ENCODE measurements at regions not wholly inside any gene's neighbourhood (a gene's known extent, or its start where the extent isn't known, plus 50 kb on each side); places are given as distances from the start of the nearest gene placed in this dataset.

GRCh38 chr15:98144388-98144787, 183.9 kb downstream of the ARRDC4 start:
- DNase-seq (ENCODE audit: low read depth in 3 of 3): no peak

GRCh38 chr15:98146031-98146820, 185.7 kb downstream of the ARRDC4 start:
- DNase-seq (ENCODE audit: low read depth in 3 of 3): no peak

DNA sequence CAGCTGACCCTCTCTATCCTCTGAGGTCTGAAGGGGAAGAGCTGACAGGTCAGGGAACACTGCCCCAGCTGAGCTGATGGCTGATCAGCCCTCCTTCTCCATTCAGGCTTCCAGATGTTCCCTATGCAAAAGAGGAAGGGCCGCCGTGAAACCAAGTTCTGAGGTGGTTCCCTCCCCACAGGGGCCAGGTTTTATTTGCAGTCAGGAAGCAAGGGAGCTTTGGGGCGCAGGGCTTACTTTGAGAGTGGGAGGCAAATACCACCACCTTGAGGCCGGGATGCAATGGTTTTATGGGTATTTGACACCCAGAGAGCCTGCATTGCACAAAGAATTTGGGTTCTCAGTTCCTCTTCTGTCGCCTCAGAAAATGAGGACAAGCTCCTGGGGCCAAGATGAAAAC, 186.9 kb downstream of the ARRDC4 start:
- no peak for DNase-seq (ENCODE audit: low read depth in 3 of 3)

- DNase-seq (ENCODE audit: low read depth in 3 of 3): no peak
Observed at GRCh38 chr15:98150084-98150483, 189.6 kb downstream of the ARRDC4 start.

GRCh38 chr15:98150536-98150935, 190.0 kb downstream of the ARRDC4 start:
- DNase-seq (ENCODE audit: low read depth in 3 of 3): no peak

- no peak for DNase-seq (ENCODE audit: low read depth in 3 of 3)
Observed at GRCh38 chr15:98151096-98151495, 190.6 kb downstream of the ARRDC4 start.

- DNase-seq (ENCODE audit: low read depth in 3 of 3): no peak
Observed at GRCh38 chr15:98152156-98152555, 191.7 kb downstream of the ARRDC4 start.

DNA sequence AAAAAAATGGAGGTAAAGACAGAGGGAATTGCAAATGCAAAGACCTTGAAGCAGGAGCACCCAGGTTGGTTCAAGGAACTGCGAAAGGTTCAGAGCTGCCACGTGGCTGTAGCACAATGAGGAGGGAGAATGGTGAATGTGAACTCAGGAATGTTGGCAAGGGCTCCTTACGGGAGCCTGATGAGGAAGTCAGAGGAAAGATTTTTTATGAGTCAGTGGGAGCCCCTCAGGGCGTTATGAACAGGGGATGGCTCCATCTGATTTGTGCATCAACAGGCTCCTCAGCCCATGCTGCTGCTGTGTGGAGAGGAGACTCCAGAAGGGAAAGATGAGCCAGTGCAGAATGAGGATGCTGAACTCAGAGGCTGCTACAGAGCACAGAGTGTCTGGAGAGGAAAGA, 194.4 kb downstream of the ARRDC4 start:
- DNase-seq (ENCODE audit: low read depth in 3 of 3): no peak

- DNase-seq (ENCODE audit: low read depth in 3 of 3): no peak
Observed at GRCh38 chr15:98155356-98155755, 194.9 kb downstream of the ARRDC4 start.

- peak in 1 of 3 experiments; percentile 28 for DNase-seq (ENCODE audit: low read depth in 3 of 3)
Observed at GRCh38 chr15:98160236-98160635, 199.7 kb downstream of the ARRDC4 start.

DNA sequence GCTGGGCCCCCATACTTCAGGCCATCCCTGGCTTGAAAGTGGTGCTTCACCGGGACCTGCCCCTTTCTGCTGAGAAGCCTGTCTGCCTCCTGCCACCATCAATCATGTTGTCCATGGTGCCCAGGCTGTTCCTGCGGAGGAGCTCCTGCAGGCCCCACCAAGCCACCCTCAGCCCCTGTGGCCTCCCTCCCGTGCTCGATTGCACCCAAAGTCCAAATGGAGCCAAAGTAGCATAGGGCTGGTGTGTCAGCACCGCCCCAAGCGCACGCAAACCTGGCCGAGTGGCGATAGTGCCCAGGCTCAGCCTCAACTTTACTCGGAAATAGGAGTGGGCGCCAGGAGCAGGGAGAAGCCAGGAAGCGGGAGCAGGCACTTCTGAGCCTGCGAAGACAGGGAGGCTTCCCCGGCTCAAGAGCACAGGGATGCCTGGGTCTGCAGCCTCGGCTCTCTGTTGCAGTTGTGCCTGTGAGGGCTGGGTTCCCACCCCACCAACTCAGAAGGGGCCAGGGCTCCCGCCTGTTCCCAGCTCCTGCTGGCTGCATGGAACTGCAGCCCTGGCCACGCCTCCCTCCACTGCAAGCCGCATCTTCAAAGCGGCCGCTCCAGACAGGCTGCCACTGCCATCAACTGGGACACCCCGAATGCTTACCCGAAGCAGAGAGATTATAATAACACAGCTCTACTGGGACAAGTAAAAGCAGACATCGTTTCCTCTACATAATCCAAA, 203.0 kb downstream of the ARRDC4 start:
- DNase-seq (ENCODE audit: low read depth in 3 of 3): no peak

- no peak for DNase-seq (ENCODE audit: low read depth in 3 of 3)
Observed at GRCh38 chr15:98164571-98164970, 204.1 kb downstream of the ARRDC4 start.

GRCh38 chr15:98164986-98165385, 204.5 kb downstream of the ARRDC4 start:
- no peak for DNase-seq (ENCODE audit: low read depth in 3 of 3)

DNA sequence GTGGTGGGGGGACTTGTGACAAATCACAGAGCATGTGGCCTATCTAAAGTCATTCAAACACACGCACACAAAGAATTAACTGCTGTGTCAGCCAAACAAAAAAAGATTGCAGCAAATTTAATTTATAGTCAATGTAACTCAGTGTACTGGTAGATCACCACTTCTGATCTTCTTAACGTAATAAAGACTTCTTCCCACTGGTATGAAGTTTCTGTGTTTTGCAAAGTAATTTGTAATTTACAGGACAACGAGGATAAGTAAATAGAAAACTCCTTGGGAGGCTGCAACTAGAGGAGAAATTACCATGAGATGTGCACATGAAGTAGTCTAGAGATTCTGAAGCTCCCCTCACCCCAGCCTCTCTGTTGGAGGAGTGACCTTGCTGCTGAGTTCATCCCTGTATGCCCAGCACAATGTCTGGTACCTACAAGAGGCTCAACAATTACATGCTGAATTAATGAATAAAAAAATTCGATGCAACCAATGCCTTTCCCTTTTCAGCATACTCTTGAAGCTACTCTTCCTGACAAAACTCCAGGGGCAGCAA, 207.3 kb downstream of the ARRDC4 start:
- DNase-seq (ENCODE audit: low read depth in 3 of 3): no peak

- DNase-seq (ENCODE audit: low read depth in 3 of 3): no peak
Observed at GRCh38 chr15:98169551-98169950, 209.0 kb downstream of the ARRDC4 start.

DNA sequence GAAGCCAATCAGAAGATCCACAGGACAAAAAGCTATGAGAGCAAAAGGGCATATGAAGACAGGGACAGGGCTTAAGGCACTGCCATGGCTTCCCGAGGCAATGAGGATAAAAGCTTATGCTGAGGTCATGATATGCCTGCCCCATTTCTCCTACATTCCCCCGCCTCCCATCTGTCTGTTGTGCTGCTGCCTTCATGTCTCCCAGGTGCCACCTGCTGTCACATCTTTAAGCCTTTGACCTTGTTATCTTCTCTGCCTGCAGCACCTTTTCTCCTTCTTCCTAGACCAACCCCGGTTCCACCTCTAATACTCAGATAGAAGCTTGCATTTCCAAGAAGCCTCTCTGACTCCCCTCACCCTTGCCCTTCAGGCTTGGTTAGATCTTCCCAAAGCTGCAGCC, 213.8 kb downstream of the ARRDC4 start:
- DNase-seq (ENCODE audit: low read depth in 3 of 3): no peak

- DNase-seq (ENCODE audit: low read depth in 3 of 3): no peak
Observed at GRCh38 chr15:98174841-98175240, 214.3 kb downstream of the ARRDC4 start.

DNA sequence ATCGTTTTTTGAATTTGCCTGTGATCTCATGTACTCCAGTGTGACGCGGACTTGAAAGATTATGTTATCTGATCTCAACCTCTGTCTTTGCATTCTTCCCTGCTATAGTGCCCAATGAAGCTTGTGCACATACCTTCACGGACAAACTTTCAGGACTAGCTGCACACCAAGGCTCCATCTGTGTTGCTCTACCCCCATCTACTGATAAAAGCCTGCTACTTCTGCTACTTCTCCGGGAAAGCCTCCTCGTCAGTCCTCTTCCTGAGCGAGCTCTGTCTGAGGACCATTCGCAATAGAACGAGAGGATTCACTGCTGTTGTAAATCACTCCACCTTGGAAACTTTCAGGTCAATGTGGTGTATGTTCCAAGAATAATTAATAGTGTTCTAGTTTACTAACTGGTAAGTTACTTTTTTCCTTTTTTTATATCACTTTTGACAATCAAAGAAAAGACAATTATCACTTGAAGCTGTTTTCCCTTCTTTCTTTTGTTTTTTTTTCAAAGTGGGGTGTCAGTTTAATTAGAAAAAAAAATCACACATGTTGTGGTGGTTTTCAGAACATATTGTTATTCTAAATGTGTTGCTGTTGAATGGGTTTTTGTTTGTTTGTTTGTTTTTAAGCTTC, 217.6 kb downstream of the ARRDC4 start:
- DNase-seq (ENCODE audit: low read depth in 3 of 3): peak in 1 of 3 experiments; percentile 8

DNA sequence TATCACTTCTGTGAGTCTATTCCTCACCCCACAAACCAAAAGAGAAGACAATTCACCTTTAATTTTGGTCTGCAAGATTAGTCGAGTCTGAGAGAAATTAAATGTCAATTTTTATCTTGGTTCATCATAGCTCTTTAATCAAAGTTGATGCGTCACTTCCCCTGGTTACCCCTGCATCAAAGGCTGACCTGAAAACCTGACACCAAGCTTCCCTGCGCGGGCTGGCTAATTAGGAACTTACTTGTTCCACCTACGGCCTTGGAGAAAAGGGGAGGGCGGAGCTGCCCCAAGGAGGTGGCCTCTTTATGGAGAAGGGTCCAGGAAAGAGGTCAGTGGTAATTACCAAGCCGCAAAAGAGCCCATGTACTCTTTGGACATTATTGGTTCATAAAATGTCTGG, 218.4 kb downstream of the ARRDC4 start:
- DNase-seq (ENCODE audit: low read depth in 3 of 3): no peak

DNA sequence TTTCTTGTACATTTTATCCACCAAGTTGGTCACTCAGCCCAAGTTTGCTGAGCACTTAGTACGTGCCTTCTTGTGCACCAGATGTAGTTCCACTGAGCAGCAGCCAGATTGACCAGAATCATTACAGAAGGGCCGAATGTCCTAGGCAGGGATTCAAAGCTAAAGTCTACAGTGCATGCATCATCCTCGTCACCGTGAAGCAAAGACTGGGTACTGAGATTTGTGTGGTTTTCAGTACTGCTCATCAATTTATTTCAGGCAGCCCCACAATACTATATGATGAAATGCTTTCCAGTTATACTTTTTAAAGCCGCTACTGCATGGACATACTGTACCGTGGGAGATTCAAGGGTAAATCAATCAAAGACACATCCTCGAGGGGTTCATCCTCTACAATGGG, 227.0 kb downstream of the ARRDC4 start:
- DNase-seq (ENCODE audit: low read depth in 3 of 3): no peak

- DNase-seq (ENCODE audit: low read depth in 3 of 3): no peak
Observed at GRCh38 chr15:98190914-98191313, 230.4 kb downstream of the ARRDC4 start.

- DNase-seq (ENCODE audit: low read depth in 3 of 3): no peak
Observed at GRCh38 chr15:98195796-98196195, 235.3 kb downstream of the ARRDC4 start.

- no peak for DNase-seq (ENCODE audit: low read depth in 3 of 3)
Observed at GRCh38 chr15:98196371-98196770, 235.9 kb downstream of the ARRDC4 start.
